ENCODE measurements at regions not wholly inside any gene's neighbourhood (a gene's known extent, or its start where the extent isn't known, plus 50 kb on each side); places are given as distances from the start of the nearest gene placed in this dataset.

GRCh38 chr7:116377721-116378120, 121.8 kb upstream of the CAV2 start:
- intact Hi-C loops (cut with micrococcal nuclease; ENCODE audit: unreplicated experiment), result no loop called here
- ChIA-PET CTCF (no interaction called here), SMC1A (ENCODE audit: uncharacterized antibody, unreplicated experiment) (no interaction called here), POLR2A (no interaction called here), RAD21 (ENCODE audit: unreplicated experiment) (no interaction called here)
- Histone ChIP-seq H4K20me1 (ENCODE audit: control insufficient read depth, insufficient read depth) (no peaks in the 10 kb centered on the region), H3K79me2 (ENCODE audit: control insufficient read depth, insufficient read depth, low read length) (no peaks in the 10 kb centered on the region), H3K4me3 (no peak overlapping the region), H3K9ac (ENCODE audit: control insufficient read depth, insufficient read depth, low read length) (no peak overlapping the region), H2AFZ (ENCODE audit: control insufficient read depth, low read depth, low read length) (no peak overlapping the region), H3K4me2 (ENCODE audit: control insufficient read depth, insufficient read depth) (no peak overlapping the region), H3K9me3 (replicated peaks; ENCODE audit: control insufficient read depth, insufficient read depth, low read length) (no peaks in the 10 kb centered on the region), H3K27ac (ENCODE audit: control insufficient read depth, insufficient read depth) (no peak overlapping the region), H3K4me1 (ENCODE audit: control insufficient read depth, insufficient read depth, low read length) (no peaks in the 10 kb centered on the region), H3K27me3 (replicated peaks in 1 of 2; ENCODE audit: control insufficient read depth in 2 of 2, insufficient read depth in 2 of 2, low read length in 1 of 2) (no peaks in the 10 kb centered on the region), H3K36me3 (ENCODE audit: control insufficient read depth in 2 of 2, insufficient read depth in 2 of 2, low read length in 1 of 2) (no peaks in the 10 kb centered on the region)
- no peak for FAIRE-seq
- no TSS peak for BruUV-seq (replicated peaks)
- 58% methylated on average over 2 of the region's 2 CpGs for WGBS (ENCODE audit: insufficient coverage, insufficient replicate concordance, low lambda C conversion rate, missing lambda C conversion rate)
- no peak for ATAC-seq
- in situ Hi-C loops (cut with MboI), result no loop called here
- no peak for DNase-seq (ENCODE audit: low read depth, low spot score)
- TF ChIP-seq ZNF384 (IDR thresholded peaks at IDR 0.05; ENCODE audit: borderline replicate concordance, low read depth, low read length) (no peak), KDM1A (IDR thresholded peaks at IDR 0.05; ENCODE audit: borderline replicate concordance) (no peak), YY1 (IDR thresholded peaks at IDR 0.05; ENCODE audit: low read depth, low read length) (no peak), CHD1 (IDR thresholded peaks at IDR 0.05; ENCODE audit: low read depth, low read length) (no peak), NFYA (IDR thresholded peaks at IDR 0.05; ENCODE audit: borderline replicate concordance, low read depth, low read length) (no peak), RBBP5 (conservative IDR thresholded peaks at IDR 0.05) (no peak), REST (IDR thresholded peaks at IDR 0.05; ENCODE audit: low read depth, low read length) (no peak), USF2 (IDR thresholded peaks at IDR 0.05; ENCODE audit: borderline replicate concordance, low read depth, low read length) (no peak), MTA3 (IDR thresholded peaks at IDR 0.05; ENCODE audit: borderline replicate concordance, low read length) (no peak), MEF2A (IDR thresholded peaks at IDR 0.05; ENCODE audit: insufficient read depth, low read depth, low read length) (no peak), BCL3 (IDR thresholded peaks at IDR 0.05; ENCODE audit: borderline replicate concordance, insufficient read depth, low read depth, low read length, poor library complexity, severe bottlenecking) (no peak), CREM (IDR thresholded peaks at IDR 0.05; ENCODE audit: low read depth) (no peak), NBN (IDR thresholded peaks at IDR 0.05) (no peak), SIN3A (IDR thresholded peaks at IDR 0.05; ENCODE audit: low read depth, low read length) (no peak), TBL1XR1 (IDR thresholded peaks at IDR 0.05; ENCODE audit: low read depth, low read length) (no peak), PBX3 (IDR thresholded peaks at IDR 0.05; ENCODE audit: insufficient replicate concordance, low read depth, low read length) (no peak)
